ENCODE measurements at regions not wholly inside any gene's neighbourhood (a gene's known extent, or its start where the extent isn't known, plus 50 kb on each side); places are given as distances from the start of the nearest gene placed in this dataset.
"Not testable (repeated sequence)": the region's sequence is repeated elsewhere in the genome, so short reads cannot be mapped to it uniquely, and the experiment has no call there.

- TF ChIP-seq EZH2 (optimal IDR thresholded peaks at IDR 0.05; ENCODE audit: low read depth, low read length) (no peak), EZH2phosphoT487 (IDR thresholded peaks at IDR 0.05; ENCODE audit: low read length) (no peak), CTCF (IDR thresholded peaks at IDR 0.05; ENCODE audit: low read length) (no peak)
- DNase-seq = no peak
- Histone ChIP-seq H3K9me2 (replicated peaks; ENCODE audit: insufficient read depth, low read length) (no peaks in the 10 kb centered on the region), H2AFZ (ENCODE audit: low read length) (no peak overlapping the region), H4K20me1 (ENCODE audit: insufficient read depth, low read length) (no peaks in the 10 kb centered on the region), H3F3A (ENCODE audit: insufficient read depth, low read length) (no peaks in the 10 kb centered on the region), H3K79me2 (ENCODE audit: low read length) (no peaks in the 10 kb centered on the region), H3K27me3 (replicated peaks; ENCODE audit: insufficient read depth, low read length) (no peaks in the 10 kb centered on the region), H3K9me3 (replicated peaks; ENCODE audit: insufficient read depth, low read length) (no peaks in the 10 kb centered on the region), H3K27ac (ENCODE audit: low read length) (no peak overlapping the region), H3K36me3 (replicated peaks; ENCODE audit: insufficient read depth, low read length) (no peaks in the 10 kb centered on the region), H3K4me2 (ENCODE audit: low read depth, low read length) (no peak overlapping the region), H3K4me3 (ENCODE audit: low read length) (no peak overlapping the region), H3K9ac (ENCODE audit: low read length) (no peak overlapping the region), H3K4me1 (ENCODE audit: low read length) (no peaks in the 10 kb centered on the region)
Measured at GRCh38 chr6:155872961-155873360, 417.3 kb upstream of the NOX3 start.

- no peak overlapping the region for H3K27ac ChIP-seq (ENCODE audit: low read length)
- no peaks in the 10 kb centered on the region for H3K79me2 ChIP-seq (ENCODE audit: low read length)
- H3K9me3 ChIP-seq (replicated peaks; ENCODE audit: insufficient read depth, low read length) = no peaks in the 10 kb centered on the region
- no peak overlapping the region for H3K9ac ChIP-seq (ENCODE audit: low read length)
- H3K4me2 ChIP-seq (ENCODE audit: low read depth, low read length) = no peak overlapping the region
- no peak for TF ChIP-seq CTCF (IDR thresholded peaks at IDR 0.05; ENCODE audit: low read length)
- TF ChIP-seq EZH2 (optimal IDR thresholded peaks at IDR 0.05; ENCODE audit: low read depth, low read length) = no peak
- TF ChIP-seq EZH2phosphoT487 (IDR thresholded peaks at IDR 0.05; ENCODE audit: low read length) = no peak
- no peak for DNase-seq
- H4K20me1 ChIP-seq (ENCODE audit: insufficient read depth, low read length) = no peaks in the 10 kb centered on the region
- no peak overlapping the region for H3K4me3 ChIP-seq (ENCODE audit: low read length)
- no peak overlapping the region for H2AFZ ChIP-seq (ENCODE audit: low read length)
- no peaks in the 10 kb centered on the region for H3K4me1 ChIP-seq (ENCODE audit: low read length)
- no peaks in the 10 kb centered on the region for H3K27me3 ChIP-seq (replicated peaks; ENCODE audit: insufficient read depth, low read length)
- no peaks in the 10 kb centered on the region for H3F3A ChIP-seq (ENCODE audit: insufficient read depth, low read length)
- H3K9me2 ChIP-seq (replicated peaks; ENCODE audit: insufficient read depth, low read length) = no peaks in the 10 kb centered on the region
- no peaks in the 10 kb centered on the region for H3K36me3 ChIP-seq (replicated peaks; ENCODE audit: insufficient read depth, low read length)
Measured at GRCh38 chr6:155867682-155868081, 412.0 kb upstream of the NOX3 start.

GRCh38 chr6:155866676-155867390 lies 411.2 kb upstream of the NOX3 start:
- H3K4me3 ChIP-seq (ENCODE audit: low read length); DNase-seq; H3K4me2 ChIP-seq (ENCODE audit: low read depth, low read length); H3K79me2 ChIP-seq (ENCODE audit: low read length); H3K9me3 ChIP-seq (replicated peaks; ENCODE audit: insufficient read depth, low read length); H3F3A ChIP-seq (ENCODE audit: insufficient read depth, low read length); H3K27me3 ChIP-seq (replicated peaks; ENCODE audit: insufficient read depth, low read length); H3K27ac ChIP-seq (ENCODE audit: low read length); H3K9me2 ChIP-seq (replicated peaks; ENCODE audit: insufficient read depth, low read length); H3K4me1 ChIP-seq (ENCODE audit: low read length); H3K9ac ChIP-seq (ENCODE audit: low read length); H4K20me1 ChIP-seq (ENCODE audit: insufficient read depth, low read length); H2AFZ ChIP-seq (ENCODE audit: low read length); H3K36me3 ChIP-seq (replicated peaks; ENCODE audit: insufficient read depth, low read length): not testable (repeated sequence)

DNA sequence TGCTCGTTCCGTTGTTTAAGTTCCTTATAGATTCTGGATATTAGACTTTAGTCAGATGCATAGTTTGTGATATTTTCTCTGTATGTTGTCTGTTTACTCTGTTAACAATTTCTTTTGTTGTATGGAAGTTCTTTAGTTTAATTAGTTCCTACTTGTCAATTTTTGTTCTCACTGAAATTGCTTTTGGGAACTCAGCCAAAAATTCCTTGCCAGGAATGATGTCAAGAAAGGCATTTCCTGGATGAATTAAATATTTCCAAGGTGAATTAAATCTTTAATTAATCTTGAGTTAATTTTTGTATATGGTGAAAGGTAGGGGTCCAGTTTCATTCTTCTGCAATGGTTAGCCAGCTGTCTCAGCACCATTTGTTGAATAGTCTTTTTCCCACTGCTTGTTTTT lies 406.2 kb upstream of the NOX3 start:
- Histone ChIP-seq H3K9me3 (replicated peaks; ENCODE audit: insufficient read depth, low read length) (no peaks in the 10 kb centered on the region), H3K4me3 (ENCODE audit: low read length) (no peak overlapping the region), H3K79me2 (ENCODE audit: low read length) (no peaks in the 10 kb centered on the region), H2AFZ (ENCODE audit: low read length) (no peak overlapping the region), H3K4me1 (ENCODE audit: low read length) (no peaks in the 10 kb centered on the region), H3K4me2 (ENCODE audit: low read depth, low read length) (no peak overlapping the region), H3K9ac (ENCODE audit: low read length) (no peak overlapping the region), H4K20me1 (ENCODE audit: insufficient read depth, low read length) (no peaks in the 10 kb centered on the region), H3F3A (ENCODE audit: insufficient read depth, low read length) (no peaks in the 10 kb centered on the region), H3K9me2 (replicated peaks; ENCODE audit: insufficient read depth, low read length) (no peaks in the 10 kb centered on the region), H3K36me3 (replicated peaks; ENCODE audit: insufficient read depth, low read length) (no peaks in the 10 kb centered on the region), H3K27ac (ENCODE audit: low read length) (no peak overlapping the region), H3K27me3 (replicated peaks; ENCODE audit: insufficient read depth, low read length) (no peaks in the 10 kb centered on the region)
- no peak for DNase-seq
- TF ChIP-seq EZH2phosphoT487 (IDR thresholded peaks at IDR 0.05; ENCODE audit: low read length) (no peak), EZH2 (optimal IDR thresholded peaks at IDR 0.05; ENCODE audit: low read depth, low read length) (no peak), CTCF (IDR thresholded peaks at IDR 0.05; ENCODE audit: low read length) (no peak)

DNA sequence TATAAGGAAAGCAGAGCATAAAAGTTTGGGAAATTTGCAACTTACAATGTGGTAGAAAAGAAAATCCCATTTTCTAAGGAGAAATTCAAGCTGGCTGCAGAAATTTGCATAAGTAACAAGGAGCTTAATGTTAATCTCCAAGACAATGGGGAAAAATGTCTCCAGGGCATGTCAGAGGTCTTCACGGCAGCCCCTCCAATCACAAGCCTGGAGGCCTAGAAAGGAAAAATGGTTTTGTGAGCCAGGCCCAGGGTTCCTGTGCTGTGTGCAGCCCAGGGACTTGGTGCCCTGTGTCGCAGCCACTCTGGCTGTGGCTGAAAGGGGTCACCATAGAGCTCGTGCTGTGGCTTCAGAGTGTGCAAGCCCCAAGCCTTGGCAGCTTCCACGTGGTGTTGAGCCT lies 403.3 kb upstream of the NOX3 start:
- H3K9me3 ChIP-seq (replicated peaks; ENCODE audit: insufficient read depth, low read length); H3K27me3 ChIP-seq (replicated peaks; ENCODE audit: insufficient read depth, low read length); H3K9me2 ChIP-seq (replicated peaks; ENCODE audit: insufficient read depth, low read length); H3K4me1 ChIP-seq (ENCODE audit: low read length); H3K79me2 ChIP-seq (ENCODE audit: low read length); DNase-seq; H3K27ac ChIP-seq (ENCODE audit: low read length); H3K36me3 ChIP-seq (replicated peaks; ENCODE audit: insufficient read depth, low read length); H3K4me2 ChIP-seq (ENCODE audit: low read depth, low read length); H3K9ac ChIP-seq (ENCODE audit: low read length); H2AFZ ChIP-seq (ENCODE audit: low read length); H3F3A ChIP-seq (ENCODE audit: insufficient read depth, low read length); H4K20me1 ChIP-seq (ENCODE audit: insufficient read depth, low read length); H3K4me3 ChIP-seq (ENCODE audit: low read length): not testable (repeated sequence)
